K562 (cell line): ENCODE measurements at regions not wholly inside any gene's neighbourhood (a gene's known extent, or its start where the extent isn't known, plus 50 kb on each side); places are given as distances from the start of the nearest gene placed in this dataset.
A peak's percentile ranks its signal among the peaks of the same experiment; 100 is the strongest.

Experiments used
- ATF4 ChIP-seq: fragments of 450-650 bp; formaldehyde crosslinking; IDR thresholded peaks from 2 replicates; pipeline ENCODE4 v1.4.0; 2022; ENCODE audit warnings: mild to moderate bottlenecking, moderate library complexity
- BRF1 ChIP-seq: IDR thresholded peaks from 3 replicates; pipeline ENCODE4 v1.6.1; 2011; ENCODE audit warnings: borderline replicate concordance, mild to moderate bottlenecking; ENCODE audit not compliant: insufficient read length; ENCODE audit errors: extremely low read depth
- DEAF1 ChIP-seq: fragments of 450-650 bp; formaldehyde crosslinking; IDR thresholded peaks from 2 replicates; pipeline ENCODE4 v1.4.0; 2020; ENCODE audit warnings: mild to moderate bottlenecking, moderate library complexity
- EGR1 ChIP-seq: fragments of 450-650 bp; conservative IDR thresholded peaks from 2 replicates; pipeline ENCODE4 v1.6.1; 2017; ENCODE audit warnings: mild to moderate bottlenecking
- HINFP ChIP-seq: fragments of 450-650 bp; conservative IDR thresholded peaks from 2 replicates; pipeline ENCODE4 v1.6.1; 2016; ENCODE audit warnings: missing genetic modification characterization, low read depth, mild to moderate bottlenecking, control low read depth, missing compliant biosample characterization
- KDM2B ChIP-seq: fragments of 250-450 bp; sonication (Bioruptor Pico); IDR thresholded peaks from 2 replicates; pipeline ENCODE4 v1.8.0; 2021; ENCODE audit warnings: mild to moderate bottlenecking, moderate library complexity
- MTF1 ChIP-seq: fragments of 250-450 bp; sonication (Bioruptor Pico); IDR thresholded peaks from 2 replicates; pipeline ENCODE4 v1.9.0; 2021; ENCODE audit warnings: moderate library complexity, mild to moderate bottlenecking, inconsistent platforms, borderline replicate concordance
- MYBL2 ChIP-seq, 2 experiments: fragments of 450-650 bp in 1 of 2; sonication (generic) in 1 of 2; formaldehyde crosslinking in 1 of 2; IDR thresholded peaks; 2 replicates each; pipeline versions ENCODE4 v1.6.1 to v1.8.1; 2017 to 2022; ENCODE audit warnings: borderline replicate concordance in 1 of 2, inconsistent platforms in 1 of 2, low read depth in 1 of 2, mild to moderate bottlenecking in 1 of 2, missing genetic modification reagents in 1 of 2, moderate library complexity in 1 of 2
- NRF1 ChIP-seq, 2 experiments: fragments of 450-650 bp; IDR thresholded peaks in 1 of 2; conservative IDR thresholded peaks in 1 of 2; 2 replicates each; pipeline ENCODE4 v1.6.1; 2014; ENCODE audit warnings: mild to moderate bottlenecking in 2 of 2
- PCBP1 ChIP-seq: fragments of 200-400 bp; formaldehyde crosslinking; IDR thresholded peaks from 2 replicates; pipeline ENCODE4 v1.6.1; 2018; ENCODE audit warnings: mild to moderate bottlenecking, low read depth, low read length; ENCODE audit not compliant: poor library complexity, severe bottlenecking
- SIRT6 ChIP-seq: IDR thresholded peaks from one replicate; pipeline ENCODE4 v1.6.1; 2012; ENCODE audit warnings: low read depth, mild to moderate bottlenecking, control low read depth, inconsistent platforms, low read length, moderate library complexity
- SMARCA5 ChIP-seq: fragments of 450-650 bp; IDR thresholded peaks from 2 replicates; pipeline ENCODE4 v1.6.1; 2016
- SNRNP70 ChIP-seq: fragments of 200-400 bp; formaldehyde crosslinking; optimal IDR thresholded peaks from 2 replicates; pipeline ENCODE3; 2017; ENCODE audit warnings: low read depth, low read length
- ZC3H11A ChIP-seq: IDR thresholded peaks from 2 replicates; pipeline ENCODE4 v1.6.1; 2012; ENCODE audit warnings: low read depth, low read length, improper control_type of control experiment
- ZNF184 ChIP-seq: sonication (generic); formaldehyde crosslinking; IDR thresholded peaks from 2 replicates; pipeline ENCODE4 v1.5.0; 2020; ENCODE audit warnings: missing genetic modification reagents
- ZNF232 ChIP-seq: sonication (generic); formaldehyde crosslinking; IDR thresholded peaks from 2 replicates; pipeline ENCODE4 v1.8.0; 2022; ENCODE audit warnings: mild to moderate bottlenecking, missing genetic modification reagents
- ZNF436 ChIP-seq: fragments of 250-450, 450-650 bp; sonication (Bioruptor Pico); formaldehyde crosslinking; IDR thresholded peaks from 2 replicates; pipeline ENCODE4 v1.7.0; 2020; ENCODE audit warnings: mild to moderate bottlenecking
- ZNF609 ChIP-seq: sonication (generic); formaldehyde crosslinking; IDR thresholded peaks from 2 replicates; pipeline ENCODE4 v1.8.1; 2023; ENCODE audit warnings: missing genetic modification reagents, mild to moderate bottlenecking, borderline replicate concordance
- ZNF707 ChIP-seq: fragments of 250-450 bp; sonication (Bioruptor Pico); conservative IDR thresholded peaks from 2 replicates; pipeline ENCODE4 v1.8.0; 2022; ENCODE audit warnings: inconsistent platforms, mild to moderate bottlenecking, moderate library complexity

- TF ChIP-seq MYBL2 (IDR thresholded peaks at IDR 0.05; ENCODE audit: low read depth), result no peak
- TF ChIP-seq MYBL2 (CRISPR knock-in tag; IDR thresholded peaks at IDR 0.05; ENCODE audit: borderline replicate concordance), result no peak
- no peak for TF ChIP-seq KDM2B
- no peak for TF ChIP-seq SNRNP70
- no peak for TF ChIP-seq ZNF184 (CRISPR knock-in tag)
- TF ChIP-seq ZNF436 (CRISPR knock-in tag), result no peak
- no peak for TF ChIP-seq ZNF232 (CRISPR knock-in tag)
- TF ChIP-seq ATF4, result no peak
- TF ChIP-seq SMARCA5, result no peak
- no peak for TF ChIP-seq DEAF1
- TF ChIP-seq ZC3H11A, result no peak
- no peak for TF ChIP-seq ZNF707 (CRISPR knock-in tag)
- no peak for TF ChIP-seq PCBP1
- TF ChIP-seq MTF1, result no peak
- TF ChIP-seq BRF1, result no peak
- TF ChIP-seq NRF1 (conservative IDR thresholded peaks at IDR 0.05 in 1 of 2, IDR thresholded peaks at IDR 0.05 in 1 of 2), result peak; percentile 65 to 68
- 0 out of 2 replicates have a peak, but pooled peaks have one; percentile 19 for TF ChIP-seq HINFP (tag)
- TF ChIP-seq ZNF609 (CRISPR knock-in tag), result no peak
- TF ChIP-seq EGR1, result no peak
- no peak for TF ChIP-seq SIRT6
Measured at GRCh38 chr12:124636138-124636978, 68.9 kb upstream of the NCOR2 start (continued).
